Stimulated activated naive CD8-positive, alpha-beta T cell treated with anti-CD3 and anti-CD28 coated beads, Interleukin-15, Interleukin-2, amounts not matched to agents 100 ng/mL and 50 ng/mL, for 24 hours (primary cell): ENCODE measurements at regions not wholly inside any gene's neighbourhood (a gene's known extent, or its start where the extent isn't known, plus 50 kb on each side); places are given as distances from the start of the nearest gene placed in this dataset.

Experiments
- H3K27ac Mint-ChIP-seq: one replicate; pipeline ENCODE4 v1.8.0; 2021; ENCODE audit warnings: mild to moderate bottlenecking, mixed read lengths
- H3K27me3 Mint-ChIP-seq: one replicate; pipeline ENCODE4 v1.8.0; 2021; ENCODE audit warnings: mixed read lengths
- H3K36me3 Mint-ChIP-seq: one replicate; pipeline ENCODE4 v1.8.0; 2021; ENCODE audit warnings: low read depth, mixed read lengths
- H3K4me1 Mint-ChIP-seq: one replicate; pipeline ENCODE4 v1.8.0; 2021; ENCODE audit warnings: low read depth, mixed read lengths
- H3K4me3 Mint-ChIP-seq: one replicate; pipeline ENCODE4 v1.8.0; 2021; ENCODE audit warnings: mild to moderate bottlenecking, mixed read lengths
- H3K9me3 Mint-ChIP-seq: one replicate; pipeline ENCODE4 v1.8.0; 2021; ENCODE audit warnings: mixed read lengths

DNA sequence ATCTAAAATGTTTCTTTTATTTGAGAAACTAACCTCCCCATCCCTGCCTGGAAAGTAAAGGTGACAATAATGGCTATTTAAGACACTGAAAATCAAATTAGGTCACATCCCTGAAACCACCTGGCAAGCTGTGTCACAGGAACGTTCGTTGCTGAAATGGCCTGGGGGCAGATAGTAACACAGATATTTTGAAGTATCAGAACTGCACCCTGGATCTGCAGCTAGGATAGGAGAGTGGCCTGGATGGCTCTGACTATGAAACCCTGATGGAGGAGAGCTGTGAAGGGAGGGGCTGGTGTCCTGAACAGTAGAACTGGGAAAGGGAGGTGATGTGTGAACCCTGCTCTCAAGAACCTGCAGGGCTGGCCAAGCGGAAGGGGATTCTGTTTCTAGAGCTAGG is 648.3 kb upstream of the CFAP20DC start:
- Mint-ChIP-seq H3K27me3 (no peaks in the 10 kb centered on the region), H3K36me3 (no peaks in the 10 kb centered on the region), H3K9me3 (no peaks in the 10 kb centered on the region), H3K4me1 (no peaks in the 10 kb centered on the region), H3K4me3 (no peak overlapping the region), H3K27ac (no peak overlapping the region)

DNA sequence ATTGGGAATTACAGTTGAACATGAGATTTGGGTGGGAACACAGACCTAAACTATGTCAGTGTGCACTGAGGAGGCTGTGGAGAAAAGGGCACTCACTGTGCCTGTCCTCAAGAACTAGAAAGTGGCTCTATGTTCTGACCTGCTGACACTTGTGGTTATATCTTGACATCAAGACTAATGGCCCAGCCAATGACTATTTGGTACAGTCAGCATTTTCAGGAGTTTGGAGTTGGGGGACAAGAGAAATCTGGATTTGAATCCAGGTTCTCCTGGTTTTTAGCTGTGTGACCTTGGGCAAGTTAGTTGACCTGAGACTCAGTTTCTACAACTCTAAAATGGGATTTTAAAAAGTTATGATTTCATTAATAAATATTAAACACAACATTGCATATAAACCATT is 647.0 kb upstream of the CFAP20DC start:
- Mint-ChIP-seq H3K27me3 (no peaks in the 10 kb centered on the region), H3K9me3 (no peaks in the 10 kb centered on the region), H3K4me1 (no peaks in the 10 kb centered on the region), H3K36me3 (no peaks in the 10 kb centered on the region), H3K4me3 (no peak overlapping the region), H3K27ac (no peak overlapping the region)

DNA sequence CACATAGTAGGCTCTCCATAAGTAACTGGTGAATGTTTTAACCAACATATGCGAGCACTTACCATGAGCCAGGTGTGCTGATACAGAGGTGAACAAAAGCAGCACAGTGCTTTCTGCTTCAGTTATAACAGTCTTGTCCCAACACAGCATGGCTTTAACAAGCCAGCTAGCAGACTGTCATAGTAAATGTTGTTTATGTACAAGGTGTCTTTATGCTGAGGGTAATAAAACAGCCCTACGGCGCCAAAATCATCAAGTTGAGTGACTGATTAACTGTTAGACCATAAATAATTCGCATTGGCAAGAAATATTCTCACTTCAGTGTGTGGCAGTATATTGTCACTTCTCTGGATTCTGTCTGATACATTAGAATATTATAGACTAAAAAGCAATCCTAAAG is 646.0 kb upstream of the CFAP20DC start:
- no peaks in the 10 kb centered on the region for H3K36me3 Mint-ChIP-seq
- no peaks in the 10 kb centered on the region for H3K27me3 Mint-ChIP-seq
- no peaks in the 10 kb centered on the region for H3K9me3 Mint-ChIP-seq
- H3K4me3 Mint-ChIP-seq: no peak overlapping the region
- no peaks in the 10 kb centered on the region for H3K4me1 Mint-ChIP-seq
- H3K27ac Mint-ChIP-seq: no peak overlapping the region

DNA sequence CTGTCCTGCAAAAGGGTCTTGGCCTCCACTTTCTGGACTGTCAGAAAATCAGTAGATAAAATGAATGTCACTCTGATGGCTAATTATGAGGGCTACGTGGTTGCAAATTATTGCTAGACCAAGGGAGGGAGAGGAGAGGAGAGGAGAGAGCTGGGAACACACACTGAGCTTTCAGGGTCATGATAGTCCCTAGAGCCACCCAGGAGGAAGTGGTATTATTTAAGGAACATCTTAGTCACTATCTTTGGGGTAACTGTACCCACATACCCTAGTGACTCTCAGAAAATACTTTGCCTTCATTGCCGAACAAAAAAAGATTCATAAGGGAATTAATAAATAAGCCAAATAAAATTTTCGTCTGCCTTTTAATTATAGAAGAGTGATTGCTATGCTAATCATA is 642.3 kb upstream of the CFAP20DC start:
- Mint-ChIP-seq H3K4me3 (no peak overlapping the region), H3K27me3 (no peaks in the 10 kb centered on the region), H3K36me3 (no peaks in the 10 kb centered on the region), H3K4me1 (no peaks in the 10 kb centered on the region), H3K9me3 (no peaks in the 10 kb centered on the region), H3K27ac (no peak overlapping the region)

DNA sequence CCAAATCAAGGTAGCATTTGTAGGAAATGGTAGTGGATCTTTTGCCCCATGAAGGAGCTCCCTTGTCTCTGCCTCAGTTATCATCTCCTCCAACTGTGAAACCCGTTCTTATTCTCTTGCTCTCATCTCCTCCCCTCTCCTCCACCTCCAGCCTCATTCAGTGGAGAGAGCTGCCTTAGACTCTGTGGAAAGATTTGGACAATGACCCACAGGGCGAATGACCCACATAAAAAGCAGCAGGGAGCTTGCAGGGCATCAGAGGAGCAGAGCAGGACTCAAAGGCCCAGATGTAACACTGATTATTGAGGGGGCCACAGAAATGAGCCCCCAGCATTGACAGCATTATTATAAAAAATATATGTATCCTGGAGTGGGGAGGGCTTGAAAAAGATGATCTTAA is 641.1 kb upstream of the CFAP20DC start:
- no peak overlapping the region for H3K27ac Mint-ChIP-seq
- H3K36me3 Mint-ChIP-seq: no peaks in the 10 kb centered on the region

DNA sequence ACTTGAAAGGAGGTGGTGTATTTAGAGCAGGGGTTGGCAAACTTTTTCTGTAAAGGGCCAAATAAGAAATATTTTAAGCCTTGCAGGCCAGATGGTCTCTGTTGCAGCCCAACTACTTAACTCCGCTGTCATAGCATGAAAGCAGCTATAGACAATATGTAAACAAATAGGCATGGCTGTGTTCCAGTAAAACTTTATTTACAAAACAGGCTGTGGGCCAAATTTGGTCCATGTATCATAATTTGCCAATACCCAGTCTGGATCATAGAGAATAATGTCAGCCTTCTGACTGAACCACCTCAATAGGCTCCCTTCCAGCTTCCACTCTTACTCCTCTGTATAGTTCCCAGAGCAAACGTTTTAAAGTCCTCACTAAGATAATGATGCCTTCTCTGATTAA is 638.8 kb upstream of the CFAP20DC start:
- Mint-ChIP-seq H3K27me3 (no peaks in the 10 kb centered on the region), H3K4me3 (no peak overlapping the region), H3K9me3 (no peaks in the 10 kb centered on the region), H3K27ac (no peak overlapping the region), H3K36me3 (no peaks in the 10 kb centered on the region), H3K4me1 (no peaks in the 10 kb centered on the region)

More for the DNA sequence above, 641.1 kb upstream of the CFAP20DC start:
- H3K27me3 Mint-ChIP-seq: no peaks in the 10 kb centered on the region
- H3K4me3 Mint-ChIP-seq: no peak overlapping the region
- H3K9me3 Mint-ChIP-seq: no peaks in the 10 kb centered on the region
- no peaks in the 10 kb centered on the region for H3K4me1 Mint-ChIP-seq

DNA sequence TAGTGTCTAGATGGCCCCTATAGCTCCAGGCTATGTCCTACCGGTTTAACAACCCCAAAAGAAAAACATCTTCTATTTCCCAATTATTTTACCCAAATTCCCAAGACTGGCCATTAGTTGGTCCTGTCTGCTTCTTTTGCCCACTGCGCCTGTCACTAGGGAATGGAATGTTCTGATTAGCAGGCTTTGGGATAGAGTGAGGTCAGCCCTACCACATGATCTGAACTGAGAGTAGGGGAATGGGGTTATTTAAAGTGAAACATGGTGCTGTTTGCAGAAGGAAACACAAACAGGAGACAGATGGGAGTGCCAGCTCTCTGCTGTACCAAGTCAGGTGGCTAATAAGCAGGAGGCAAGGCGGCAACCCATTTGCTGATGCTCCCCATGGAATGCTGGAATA is 635.6 kb upstream of the CFAP20DC start:
- H3K27me3 Mint-ChIP-seq: no peaks in the 10 kb centered on the region
- no peak overlapping the region for H3K4me3 Mint-ChIP-seq

DNA sequence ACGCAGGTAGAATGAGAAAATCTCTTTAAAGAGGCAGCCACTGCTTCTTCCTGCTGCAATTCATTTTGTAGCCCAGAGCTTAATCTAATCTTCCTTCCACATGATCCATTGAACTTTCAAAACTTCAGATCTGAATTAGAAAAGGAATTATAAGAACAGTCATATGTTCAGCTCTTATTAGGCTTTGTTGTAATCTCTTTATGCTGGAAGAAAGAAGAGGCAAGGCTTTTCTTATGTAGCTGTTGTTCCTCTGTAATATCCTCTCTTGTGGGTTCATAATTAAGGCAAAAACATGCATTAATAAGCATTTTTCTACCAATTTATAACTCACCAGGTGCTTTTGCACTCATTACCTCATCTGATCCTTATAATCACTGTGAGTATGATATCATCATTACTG is 634.9 kb upstream of the CFAP20DC start:
- no peaks in the 10 kb centered on the region for H3K36me3 Mint-ChIP-seq
- H3K9me3 Mint-ChIP-seq: no peaks in the 10 kb centered on the region
- no peak overlapping the region for H3K27ac Mint-ChIP-seq
- H3K4me1 Mint-ChIP-seq: no peaks in the 10 kb centered on the region
- H3K27me3 Mint-ChIP-seq: no peaks in the 10 kb centered on the region
- no peak overlapping the region for H3K4me3 Mint-ChIP-seq

More for the DNA sequence above, 635.6 kb upstream of the CFAP20DC start:
- no peaks in the 10 kb centered on the region for H3K4me1 Mint-ChIP-seq
- no peak overlapping the region for H3K27ac Mint-ChIP-seq
- no peaks in the 10 kb centered on the region for H3K9me3 Mint-ChIP-seq
- H3K36me3 Mint-ChIP-seq: no peaks in the 10 kb centered on the region

DNA sequence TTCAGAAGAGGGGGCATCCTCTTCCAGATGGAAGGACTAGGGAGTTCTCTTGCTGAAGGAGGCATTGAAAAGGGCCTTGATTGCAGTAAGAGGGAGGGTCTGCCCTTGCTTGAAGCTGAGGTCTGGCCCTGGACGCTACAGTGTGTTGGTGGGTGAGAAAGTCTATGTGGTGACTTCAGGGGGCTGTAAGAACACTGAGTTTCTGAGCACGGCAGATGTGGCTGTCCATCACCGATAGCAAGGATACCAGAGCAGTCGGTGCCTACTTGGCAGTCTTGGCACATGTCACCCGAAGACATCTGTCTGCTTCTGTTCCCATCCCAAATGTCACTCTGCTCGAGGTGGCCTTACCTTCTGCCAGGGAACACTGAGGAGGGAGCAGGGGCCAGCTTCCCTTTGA is 631.1 kb upstream of the CFAP20DC start:
- H3K9me3 Mint-ChIP-seq: no peaks in the 10 kb centered on the region
- H3K27me3 Mint-ChIP-seq: no peaks in the 10 kb centered on the region
- no peak overlapping the region for H3K4me3 Mint-ChIP-seq
- H3K27ac Mint-ChIP-seq: no peak overlapping the region
- H3K36me3 Mint-ChIP-seq: no peaks in the 10 kb centered on the region
- H3K4me1 Mint-ChIP-seq: no peaks in the 10 kb centered on the region

DNA sequence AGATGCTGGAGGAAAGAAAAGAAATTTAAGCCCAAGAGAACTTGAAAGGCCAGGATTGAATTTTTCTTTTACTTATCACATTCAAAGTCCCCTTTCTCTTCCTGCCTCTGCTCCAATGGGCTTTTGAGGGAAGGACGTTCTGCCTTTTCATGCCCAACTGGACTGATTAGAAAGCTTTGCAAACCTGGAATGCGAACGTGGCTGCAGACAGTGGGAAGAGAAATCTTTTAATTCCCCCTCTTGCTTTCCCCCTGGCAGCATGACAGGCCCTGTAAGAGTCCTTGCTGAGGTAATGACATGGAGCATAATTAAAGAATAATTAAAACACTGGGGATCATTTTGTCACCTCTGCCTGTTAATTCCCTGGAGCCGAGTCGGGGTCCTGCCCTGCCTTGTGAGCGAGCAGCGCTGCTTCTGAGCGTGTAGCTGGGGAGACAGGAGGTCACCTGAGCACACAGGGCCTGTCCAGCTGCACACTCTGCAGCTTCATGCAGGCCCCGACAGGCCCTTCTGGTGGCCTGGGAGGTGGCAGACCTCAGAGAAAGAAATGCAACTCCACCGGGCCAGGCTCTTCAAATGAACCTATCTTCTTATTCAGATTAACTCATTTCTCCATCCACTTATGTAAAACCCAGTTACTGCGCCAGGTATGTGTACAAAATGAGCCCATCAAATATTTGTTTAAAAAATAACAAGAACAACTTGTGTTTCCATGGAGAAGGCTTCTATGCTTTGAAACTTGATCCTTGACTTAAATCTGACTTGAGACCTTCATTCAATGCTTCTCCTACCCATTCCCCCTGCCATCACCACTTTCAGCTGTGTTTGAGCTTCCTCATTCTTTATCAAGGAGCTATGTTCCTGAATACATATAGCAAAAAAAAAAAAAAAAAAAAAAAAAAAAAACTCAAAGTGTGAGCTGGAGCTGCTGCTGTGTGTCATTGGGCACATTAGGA is 628.2 kb upstream of the CFAP20DC start:
- no peaks in the 10 kb centered on the region for H3K36me3 Mint-ChIP-seq
- no peak overlapping the region for H3K27ac Mint-ChIP-seq
- H3K27me3 Mint-ChIP-seq: no peaks in the 10 kb centered on the region
- H3K4me3 Mint-ChIP-seq: no peak overlapping the region
- H3K4me1 Mint-ChIP-seq: no peaks in the 10 kb centered on the region
- H3K9me3 Mint-ChIP-seq: no peaks in the 10 kb centered on the region

DNA sequence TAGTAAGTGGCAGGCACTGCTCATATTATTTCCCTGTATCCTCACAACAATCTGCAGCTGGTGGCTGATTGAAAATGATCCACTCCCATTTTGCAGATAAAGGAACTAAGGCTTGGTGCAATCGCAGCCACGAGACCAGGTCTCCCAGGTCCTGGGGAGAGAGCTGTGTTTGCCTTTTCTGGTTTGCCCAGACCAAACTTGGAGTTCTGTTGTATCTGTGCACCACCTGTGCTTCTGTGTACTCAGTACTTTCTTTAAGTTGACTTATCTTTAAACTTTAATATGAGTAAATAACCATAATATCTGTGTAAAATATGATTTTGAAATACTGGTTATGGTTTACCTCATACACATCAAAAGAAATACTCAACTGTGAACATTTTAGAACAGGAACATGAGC is 625.7 kb upstream of the CFAP20DC start:
- Mint-ChIP-seq H3K27me3 (no peaks in the 10 kb centered on the region), H3K9me3 (no peaks in the 10 kb centered on the region), H3K27ac (no peak overlapping the region), H3K4me3 (no peak overlapping the region), H3K36me3 (no peaks in the 10 kb centered on the region), H3K4me1 (no peaks in the 10 kb centered on the region)

DNA sequence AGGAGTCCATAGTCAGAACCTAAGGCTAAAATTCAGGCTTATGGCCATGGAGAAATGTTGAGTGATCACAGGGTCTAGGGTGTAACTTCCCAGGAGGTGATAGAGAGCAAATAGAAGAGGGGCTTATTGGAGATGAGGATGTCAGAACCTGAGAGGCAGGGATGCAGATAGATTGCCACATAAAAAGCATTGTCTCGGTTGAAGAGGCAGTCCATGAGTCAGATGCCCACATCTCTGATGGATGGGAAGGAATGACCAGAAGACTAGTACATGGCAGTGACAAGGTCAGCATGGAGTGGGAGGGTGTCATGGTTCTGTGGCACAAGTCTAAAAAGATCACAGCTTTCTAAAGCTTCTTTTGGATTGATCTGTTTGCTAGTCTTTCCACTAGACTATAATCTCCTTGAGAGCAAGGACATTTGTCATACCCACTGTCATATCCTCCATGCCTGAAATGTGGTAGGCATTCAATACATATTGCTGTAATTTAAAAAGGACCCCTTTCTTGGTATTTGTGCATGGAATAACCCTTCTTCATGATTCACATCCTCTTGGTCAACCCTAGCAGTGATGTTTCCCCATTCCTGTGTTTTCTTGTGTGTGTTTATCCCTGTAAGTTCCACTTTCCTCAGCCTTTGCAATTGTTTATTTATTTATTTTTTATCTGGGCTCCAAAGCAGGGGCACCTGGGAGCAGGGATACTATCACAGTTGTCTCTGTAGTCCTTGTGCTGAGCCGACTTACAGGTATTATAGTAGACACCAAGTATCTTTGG is 613.4 kb upstream of the CFAP20DC start:
- H3K36me3 Mint-ChIP-seq: no peaks in the 10 kb centered on the region
- H3K9me3 Mint-ChIP-seq: no peaks in the 10 kb centered on the region
- no peaks in the 10 kb centered on the region for H3K27me3 Mint-ChIP-seq
- no peaks in the 10 kb centered on the region for H3K4me1 Mint-ChIP-seq
- no peak overlapping the region for H3K27ac Mint-ChIP-seq
- no peak overlapping the region for H3K4me3 Mint-ChIP-seq

DNA sequence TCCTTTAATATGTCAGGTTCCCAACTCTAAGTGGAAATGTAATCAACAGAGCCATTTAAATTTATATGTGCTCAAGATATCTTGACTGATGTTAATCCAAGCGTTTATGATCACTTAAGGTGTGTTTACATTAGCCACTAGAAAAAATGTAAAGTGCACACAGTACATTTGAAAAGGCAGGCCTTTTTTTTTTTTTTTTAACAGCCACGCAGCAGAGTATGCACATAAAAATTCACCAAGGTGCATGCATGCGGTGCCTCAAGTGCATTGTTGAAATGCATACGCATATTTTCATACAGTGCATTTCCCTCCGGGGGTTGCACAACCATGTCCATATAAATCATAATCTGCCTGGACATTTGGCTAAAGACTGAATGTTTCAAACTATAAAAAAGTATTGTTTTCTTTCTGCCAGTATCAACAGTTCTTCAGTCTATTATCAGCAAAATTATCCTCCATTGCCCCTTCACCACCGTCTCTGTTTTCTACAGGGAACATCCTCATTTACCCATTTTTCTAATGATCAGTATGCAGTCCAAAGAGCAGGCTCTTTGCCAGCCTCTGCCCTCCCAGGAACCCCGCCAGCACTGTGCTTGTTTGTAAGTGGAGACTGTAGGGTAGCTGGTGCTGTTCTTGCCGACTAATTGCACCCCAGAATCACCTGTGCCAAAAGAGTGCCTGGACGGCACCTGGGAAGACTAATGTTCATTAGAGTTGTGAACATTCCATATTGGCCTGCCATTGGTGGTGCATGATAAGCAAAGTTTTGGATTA is 611.2 kb upstream of the CFAP20DC start:
- no peaks in the 10 kb centered on the region for H3K27me3 Mint-ChIP-seq
- H3K4me1 Mint-ChIP-seq: no peaks in the 10 kb centered on the region
- H3K4me3 Mint-ChIP-seq: no peak overlapping the region
- H3K27ac Mint-ChIP-seq: no peak overlapping the region
- no peaks in the 10 kb centered on the region for H3K36me3 Mint-ChIP-seq
- H3K9me3 Mint-ChIP-seq: no peaks in the 10 kb centered on the region

DNA sequence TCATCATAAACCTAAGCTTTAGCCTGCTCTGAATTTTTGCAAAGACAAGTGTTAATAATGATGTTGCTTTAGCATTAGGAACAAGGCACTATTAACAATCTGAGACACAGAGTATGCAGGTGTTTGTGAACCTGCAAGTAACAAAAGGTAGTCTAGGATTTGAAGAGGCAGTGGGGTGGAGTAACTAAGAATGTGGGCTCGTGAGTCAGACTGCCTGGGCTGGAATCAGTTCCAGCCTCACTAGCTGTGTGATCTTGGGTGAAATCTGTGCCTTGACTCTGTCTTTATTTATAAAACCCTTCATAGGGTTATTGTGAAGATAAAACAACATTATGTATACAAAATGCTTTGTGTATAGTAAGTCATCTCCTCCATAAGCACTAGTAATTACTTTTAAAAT is 610.6 kb upstream of the CFAP20DC start:
- Mint-ChIP-seq H3K9me3 (no peaks in the 10 kb centered on the region), H3K4me3 (no peak overlapping the region), H3K36me3 (no peaks in the 10 kb centered on the region), H3K4me1 (no peaks in the 10 kb centered on the region), H3K27ac (no peak overlapping the region), H3K27me3 (no peaks in the 10 kb centered on the region)

DNA sequence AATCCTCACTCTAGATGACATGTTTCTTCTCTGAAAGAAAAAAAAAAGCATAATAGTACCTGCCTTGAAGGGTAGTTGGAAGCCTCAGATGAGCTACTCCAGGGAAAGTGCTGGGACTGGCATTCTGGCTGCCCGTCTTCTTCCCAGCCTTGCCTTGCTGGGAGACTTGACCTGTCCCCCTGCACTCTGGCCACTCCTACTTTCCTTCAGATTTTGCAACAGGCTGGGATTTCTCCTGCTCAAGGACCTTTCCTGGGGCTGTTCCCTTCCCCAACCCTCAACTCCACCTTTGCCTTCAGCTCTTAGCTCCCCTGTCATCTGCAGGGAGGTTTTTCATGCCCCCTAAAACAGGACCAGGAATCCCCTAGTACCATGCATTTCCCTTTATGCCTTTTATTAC is 609.9 kb upstream of the CFAP20DC start:
- H3K9me3 Mint-ChIP-seq: no peaks in the 10 kb centered on the region
- no peaks in the 10 kb centered on the region for H3K4me1 Mint-ChIP-seq
- no peak overlapping the region for H3K27ac Mint-ChIP-seq
- H3K36me3 Mint-ChIP-seq: no peaks in the 10 kb centered on the region
- no peaks in the 10 kb centered on the region for H3K27me3 Mint-ChIP-seq
- no peak overlapping the region for H3K4me3 Mint-ChIP-seq
